ENCODE measurements at regions not wholly inside any gene's neighbourhood (a gene's known extent, or its start where the extent isn't known, plus 50 kb on each side); places are given as distances from the start of the nearest gene placed in this dataset.
"Not testable (repeated sequence)": the region's sequence is repeated elsewhere in the genome, so short reads cannot be mapped to it uniquely, and the experiment has no call there.

GRCh38 chr4:73348185-73348584 lies 55.9 kb upstream of the ALB start:
- DNase-seq = no peak

DNA sequence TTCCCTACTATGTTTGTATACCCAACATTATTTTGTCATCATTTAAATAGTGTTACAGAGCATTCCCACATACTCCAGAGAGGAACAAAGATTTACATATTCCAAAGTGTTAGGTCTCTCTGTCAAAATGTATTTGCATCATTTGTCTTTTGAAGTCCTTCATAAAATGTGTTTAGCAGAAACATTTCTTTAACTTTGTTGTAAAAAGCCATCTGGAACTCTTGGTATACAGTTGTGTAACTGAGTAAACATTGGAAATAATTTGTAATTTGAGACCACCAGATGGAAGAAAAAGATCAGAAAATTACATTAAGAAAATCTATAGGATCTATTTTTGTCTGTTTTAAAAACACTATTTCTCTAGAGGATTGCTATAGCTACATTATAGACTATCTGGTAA lies 56.6 kb upstream of the ALB start:
- DNase-seq = no peak

DNA sequence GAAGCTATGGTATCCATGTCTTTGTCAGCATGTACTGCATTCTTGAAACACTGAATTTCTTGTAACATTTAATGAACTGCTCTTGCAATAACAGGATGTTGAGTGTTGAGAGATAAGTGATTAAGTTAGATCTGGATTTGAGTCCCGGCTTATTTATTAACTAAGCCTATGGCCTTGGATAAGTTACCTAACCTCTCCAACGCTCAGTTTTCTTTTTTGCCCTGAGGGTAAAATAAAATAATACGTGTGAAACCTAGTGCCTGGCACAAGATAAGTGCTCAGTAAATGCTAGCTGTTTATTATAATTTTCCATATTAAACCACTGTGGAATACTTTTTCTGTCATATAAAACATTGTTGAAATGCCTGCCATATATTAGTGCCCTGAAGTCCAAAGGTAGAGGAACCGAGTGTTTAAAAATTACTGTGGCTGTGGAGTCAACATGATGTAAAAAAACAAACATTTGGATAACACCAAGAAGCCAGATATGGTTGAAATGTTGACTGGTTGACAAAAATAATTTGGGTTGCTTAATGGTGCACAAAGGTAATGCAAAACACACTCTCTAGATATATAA lies 58.6 kb upstream of the ALB start:
- DNase-seq = no peak

DNA sequence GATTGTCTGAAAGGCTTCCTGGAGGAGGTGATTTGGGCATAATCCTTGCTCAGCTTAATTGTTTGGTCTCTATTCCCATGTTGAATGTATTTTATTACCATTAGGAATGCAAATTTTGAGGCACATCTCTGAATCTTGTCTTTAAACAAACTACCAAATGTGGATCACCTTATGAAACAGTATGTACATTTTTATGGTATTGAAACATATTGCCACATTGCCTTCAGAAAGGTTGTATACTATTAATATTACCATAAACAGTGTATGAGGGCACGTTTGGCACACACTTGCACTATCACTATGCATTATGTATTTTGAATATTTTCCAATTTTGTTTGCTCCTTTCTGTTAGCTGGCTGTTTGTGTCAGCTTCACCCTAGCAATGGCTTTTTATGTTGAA lies 60.0 kb upstream of the ALB start:
- no peak for DNase-seq

DNA sequence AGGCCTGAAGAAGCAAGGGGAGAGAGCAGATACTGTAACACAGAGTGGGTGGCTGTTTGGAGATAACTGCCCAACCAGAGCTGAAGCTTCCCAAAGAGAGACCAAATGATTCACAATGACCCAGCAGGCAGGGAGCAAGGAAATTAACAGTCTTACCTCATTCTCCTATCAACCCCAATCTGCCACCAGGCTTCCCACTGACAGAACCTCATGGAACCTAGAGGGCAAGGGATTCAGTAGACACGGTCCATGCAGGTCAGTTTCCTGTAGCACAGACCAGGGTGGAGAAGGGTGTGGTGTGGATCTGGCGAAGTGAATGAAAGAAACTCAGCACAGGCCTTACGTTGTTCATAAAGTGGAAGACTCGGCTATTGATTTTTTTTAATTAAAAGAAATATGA lies 60.7 kb upstream of the ALB start:
- DNase-seq = no peak

DNA sequence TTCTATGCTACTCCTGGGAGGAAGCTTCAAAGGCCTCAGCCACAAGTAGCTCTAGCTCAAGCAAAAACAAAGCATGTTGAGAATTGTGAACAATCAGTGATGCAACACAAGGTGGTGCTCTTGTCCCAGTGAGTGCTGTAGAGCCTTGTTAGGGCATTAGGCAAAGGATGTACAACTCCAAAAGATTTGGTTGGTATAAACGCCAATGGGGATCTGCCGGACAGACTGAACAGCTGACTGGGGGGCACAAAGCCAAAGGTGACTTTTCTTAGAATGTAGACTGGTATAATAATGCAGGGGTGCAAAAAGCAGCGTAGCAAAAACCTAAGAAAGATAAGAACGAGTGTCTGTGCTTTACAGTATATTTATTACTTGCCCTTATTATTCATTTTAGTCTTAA lies 62.6 kb upstream of the ALB start:
- peak; percentile 3 for DNase-seq

DNA sequence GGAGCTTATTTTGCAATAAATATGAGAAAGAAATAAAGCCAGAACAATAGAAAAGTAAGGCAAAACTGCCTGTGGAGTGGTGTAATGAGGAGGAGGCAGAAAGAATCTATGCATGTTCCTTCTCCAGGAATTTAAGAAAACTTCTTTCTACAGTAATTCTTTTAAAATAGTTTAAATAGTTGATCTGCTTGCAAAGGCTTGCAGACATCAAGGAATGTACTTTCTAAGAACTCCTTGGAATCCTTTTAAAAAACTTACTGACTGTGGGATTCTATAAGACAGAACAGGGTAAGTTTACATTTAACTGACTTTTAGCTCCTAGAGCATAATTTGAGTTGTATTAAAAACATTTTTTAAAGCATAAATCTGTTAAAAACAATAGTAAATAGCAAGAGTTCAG lies 63.2 kb upstream of the ALB start:
- DNase-seq = no peak

GRCh38 chr4:73335679-73336078 lies 68.4 kb upstream of the ALB start:
- no peak for DNase-seq

GRCh38 chr4:73332012-73332411 lies 72.1 kb upstream of the ALB start:
- not testable (repeated sequence) for DNase-seq

DNA sequence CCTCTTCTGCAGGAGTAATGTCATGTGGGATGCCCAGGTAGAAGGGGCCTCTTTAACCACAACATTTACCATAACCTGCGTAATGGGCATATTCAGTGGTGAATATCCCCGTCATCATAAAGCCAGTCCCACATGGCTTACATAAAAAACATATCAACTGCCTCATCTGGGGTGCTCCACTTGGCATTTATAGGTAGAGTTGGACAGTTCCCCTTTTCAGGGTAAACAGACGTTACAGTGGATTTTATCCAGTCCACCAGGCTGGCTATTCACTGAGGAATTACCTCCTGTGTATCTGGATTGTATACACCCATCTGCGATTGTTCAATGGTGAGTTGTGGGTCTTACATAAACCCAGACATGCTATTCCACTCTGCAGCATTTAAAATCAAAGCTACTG lies 70.7 kb upstream of the ANKRD17 start:
- no peak for DNase-seq

- DNase-seq = not testable (repeated sequence)
These were observed 67.2 kb upstream of the ANKRD17 start for GRCh38 chr4:73325776-73326175.

DNA sequence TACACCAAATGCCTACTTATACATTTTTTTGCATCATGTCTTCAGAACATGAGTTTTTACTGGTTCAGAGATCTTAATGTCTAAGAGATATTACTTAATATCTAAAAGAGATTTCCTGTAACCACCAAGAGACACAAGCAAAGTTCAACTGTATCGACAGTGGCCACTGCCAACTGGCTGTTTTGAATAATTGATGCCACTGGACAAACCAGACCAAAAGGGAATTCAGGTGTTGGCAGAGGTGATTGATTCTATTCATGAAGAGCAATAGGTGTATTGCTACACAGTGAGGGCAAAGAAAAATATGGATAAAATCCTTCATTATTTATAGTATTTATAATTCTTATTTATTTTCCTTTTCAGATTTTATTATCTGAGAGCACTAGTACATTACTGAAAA lies 58.5 kb upstream of the ANKRD17 start:
- no peak for DNase-seq

- DNase-seq = no peak
These were observed 56.5 kb upstream of the ANKRD17 start for GRCh38 chr4:73315091-73315490.

- DNase-seq = no peak
These were observed 54.4 kb upstream of the ANKRD17 start for GRCh38 chr4:73312967-73313366.

GRCh38 chr4:73311428-73311827 lies 52.8 kb upstream of the ANKRD17 start:
- no peak for DNase-seq

DNA sequence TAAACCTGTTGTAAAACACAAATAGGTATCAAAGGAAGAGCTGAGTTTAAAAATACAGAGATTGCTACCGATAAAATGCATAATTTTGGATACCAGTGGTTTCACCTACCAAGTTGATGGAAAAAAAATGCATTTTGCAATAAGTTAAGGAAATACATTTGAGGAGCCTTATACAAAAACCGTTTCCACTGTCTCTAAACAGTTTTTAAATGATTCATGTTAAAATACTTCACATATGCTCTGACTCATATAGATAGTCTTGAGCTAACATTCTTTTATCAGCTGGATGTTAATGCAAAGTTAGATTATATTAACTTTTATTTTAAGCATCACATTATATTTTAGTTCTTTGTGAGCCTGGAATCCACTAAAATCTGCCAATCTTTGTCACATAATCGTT lies 50.6 kb upstream of the ANKRD17 start:
- DNase-seq = no peak
